ENCODE measurements at regions not wholly inside any gene's neighbourhood (a gene's known extent, or its start where the extent isn't known, plus 50 kb on each side); places are given as distances from the start of the nearest gene placed in this dataset.

GRCh38 chr3:71885006-71885405, 100.1 kb upstream of the PROK2 start:
- TF ChIP-seq CTCF (IDR thresholded peaks at IDR 0.05) (no peak), POLR2A (IDR thresholded peaks at IDR 0.05) (no peak)
- Histone ChIP-seq H3K27ac (no peak overlapping the region), H3K9me3 (no peaks in the 10 kb centered on the region), H3K27me3 (no peaks in the 10 kb centered on the region), H3K4me3 (no peak overlapping the region), H3K36me3 (ENCODE audit: low read depth, missing control alignments) (no peaks in the 10 kb centered on the region), H3K4me1 (no peaks in the 10 kb centered on the region)
- intact Hi-C loops (cut with DNase I; ENCODE audit: low total_unique reads), result no loop called here
- no peak for DNase-seq

GRCh38 chr3:71881732-71882131, 96.8 kb upstream of the PROK2 start:
- intact Hi-C loops (cut with DNase I; ENCODE audit: low total_unique reads), result no loop called here
- WGBS, 2 donors, result 91 to 92% methylated on average over 2 of the region's 2 CpGs

GRCh38 chr3:71881041-71881440, 96.1 kb upstream of the PROK2 start:
- DNase-seq, result no peak
- Histone ChIP-seq H3K27ac (no peak overlapping the region), H3K27me3 (no peaks in the 10 kb centered on the region), H3K36me3 (ENCODE audit: low read depth, missing control alignments) (no peaks in the 10 kb centered on the region), H3K4me3 (no peak overlapping the region), H3K4me1 (no peaks in the 10 kb centered on the region), H3K9me3 (no peaks in the 10 kb centered on the region)
- no peak for TF ChIP-seq CTCF (IDR thresholded peaks at IDR 0.05)
- no peak for TF ChIP-seq POLR2A (IDR thresholded peaks at IDR 0.05)
- WGBS, 2 donors, result 74 to 90% methylated on average over 2 of the region's 2 CpGs
- intact Hi-C loops (cut with DNase I; ENCODE audit: low total_unique reads), result no loop called here

More at GRCh38 chr3:71881732-71882131, 96.8 kb upstream of the PROK2 start:
- no peak overlapping the region for H3K27ac ChIP-seq
- no peaks in the 10 kb centered on the region for H3K9me3 ChIP-seq
- H3K4me1 ChIP-seq, result no peaks in the 10 kb centered on the region
- no peak for DNase-seq
- H3K36me3 ChIP-seq (ENCODE audit: low read depth, missing control alignments), result no peaks in the 10 kb centered on the region
- TF ChIP-seq CTCF (IDR thresholded peaks at IDR 0.05), result no peak
- TF ChIP-seq POLR2A (IDR thresholded peaks at IDR 0.05), result no peak
- H3K27me3 ChIP-seq, result no peaks in the 10 kb centered on the region
- H3K4me3 ChIP-seq, result no peak overlapping the region

- whole genome bisulfite sequencing, 2 donors, result 83 to 90% methylated on average over 9 of the region's 9 CpGs
- no peak overlapping the region for H3K4me3 ChIP-seq
- H3K27me3 ChIP-seq, result no peaks in the 10 kb centered on the region
- TF ChIP-seq CTCF (IDR thresholded peaks at IDR 0.05), result no peak
- TF ChIP-seq POLR2A (IDR thresholded peaks at IDR 0.05), result no peak
- H3K27ac ChIP-seq, result no peak overlapping the region
- H3K9me3 ChIP-seq, result no peaks in the 10 kb centered on the region
- no peaks in the 10 kb centered on the region for H3K4me1 ChIP-seq
- H3K36me3 ChIP-seq (ENCODE audit: low read depth, missing control alignments), result no peaks in the 10 kb centered on the region
- intact Hi-C loops (cut with DNase I; ENCODE audit: low total_unique reads), result loop anchor here (5.0 kb wide), 1 partner anchor 943 kb away; no protein-coding TSS in a partner anchor
- DNase-seq, result no peak
Measured at GRCh38 chr3:71879089-71879488, 94.1 kb upstream of the PROK2 start.

Measured in testis (tissue), 2 donors.